C4-2B (cell line): ENCODE measurements at regions not wholly inside any gene's neighbourhood (a gene's known extent, or its start where the extent isn't known, plus 50 kb on each side); places are given as distances from the start of the nearest gene placed in this dataset.

ENCODE experiments used
- H3K27ac ChIP-seq: fragments of 450-650 bp; 2 replicates; pipeline ENCODE4 v1.5.1; 2017
- CTCF ChIP-seq: fragments of 450-650 bp; conservative IDR thresholded peaks from 2 replicates; pipeline ENCODE4 v1.5.1; 2017; ENCODE audit warnings: mild to moderate bottlenecking
- ZFX ChIP-seq: fragments of 450-650 bp; IDR thresholded peaks from 2 replicates; pipeline ENCODE4 v1.6.1; 2017

- TF ChIP-seq CTCF (no peak), ZFX (no peak)
- no peak overlapping the region for H3K27ac ChIP-seq
Measured at GRCh38 chr16:76175718-76176117, 101.5 kb upstream of the CNTNAP4 start.

DNA sequence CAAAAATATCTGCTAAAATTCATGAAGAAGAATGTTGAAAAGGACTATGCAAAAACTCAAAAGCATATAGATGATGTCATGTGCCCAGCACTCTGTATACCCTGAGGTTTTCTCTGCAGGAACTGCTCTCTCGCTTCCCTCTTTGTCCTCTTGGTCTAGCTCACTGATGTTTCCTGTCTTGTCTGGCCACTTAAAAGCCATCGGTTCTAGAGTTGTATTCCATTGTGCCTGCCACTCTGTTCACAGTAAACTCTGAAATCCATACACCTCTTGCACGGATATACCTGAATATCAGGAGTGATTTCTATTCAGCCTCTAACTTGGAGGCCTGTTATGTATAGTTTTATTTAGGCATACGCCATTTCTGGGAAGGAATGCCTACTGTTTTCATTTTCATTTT, 101.0 kb upstream of the CNTNAP4 start:
- TF ChIP-seq CTCF (no peak), ZFX (no peak)
- H3K27ac ChIP-seq = no peak overlapping the region

DNA sequence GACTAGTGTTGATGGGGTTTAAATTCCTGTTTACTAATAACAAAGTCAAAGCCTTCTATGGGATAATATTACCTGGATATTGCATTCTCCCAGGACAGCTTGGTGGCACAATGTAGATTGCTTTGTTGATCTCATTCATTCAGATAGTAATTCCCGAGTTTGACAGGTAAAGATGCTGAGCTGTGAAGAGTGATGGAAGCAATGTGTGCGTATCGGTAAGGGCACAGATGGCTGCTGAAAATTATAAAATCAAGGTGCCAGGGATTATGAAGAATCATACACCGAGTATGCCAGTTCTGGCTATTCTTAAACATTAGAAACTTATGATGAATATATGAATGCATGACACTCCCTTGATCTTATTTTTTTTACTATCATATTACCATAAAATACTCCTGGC, 100.6 kb upstream of the CNTNAP4 start:
- no peak overlapping the region for H3K27ac ChIP-seq
- no peak for TF ChIP-seq ZFX
- TF ChIP-seq CTCF = no peak

DNA sequence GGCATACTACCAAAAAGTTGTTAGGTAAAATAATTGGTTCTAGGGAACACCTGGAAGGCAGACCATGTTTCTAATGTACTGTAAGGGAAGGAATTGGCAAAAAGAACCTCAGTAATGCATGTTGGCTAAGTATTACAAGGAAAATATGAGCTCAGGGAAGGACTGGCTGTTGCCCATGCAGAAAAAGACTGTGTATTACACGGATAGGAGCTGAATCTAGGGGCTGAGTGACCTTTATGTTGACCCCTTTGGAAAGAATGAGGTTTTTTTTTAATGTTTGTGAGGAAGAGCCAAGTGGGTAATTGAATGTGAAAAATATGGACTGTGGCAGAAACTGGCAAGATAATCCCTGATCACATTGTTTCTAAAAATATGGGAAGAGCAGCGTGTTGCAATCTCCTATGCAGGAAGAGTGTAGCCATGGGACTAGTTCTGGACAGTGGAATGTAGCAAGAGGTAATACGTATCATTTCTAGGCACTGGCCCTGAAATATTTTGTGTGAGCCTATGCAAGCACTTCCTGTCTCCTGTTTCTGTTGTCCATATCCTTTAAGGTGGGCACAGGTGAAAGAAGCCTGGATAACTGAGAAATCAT, 95.1 kb upstream of the CNTNAP4 start:
- no peak for TF ChIP-seq ZFX
- no peak for TF ChIP-seq CTCF
- no peak overlapping the region for H3K27ac ChIP-seq

DNA sequence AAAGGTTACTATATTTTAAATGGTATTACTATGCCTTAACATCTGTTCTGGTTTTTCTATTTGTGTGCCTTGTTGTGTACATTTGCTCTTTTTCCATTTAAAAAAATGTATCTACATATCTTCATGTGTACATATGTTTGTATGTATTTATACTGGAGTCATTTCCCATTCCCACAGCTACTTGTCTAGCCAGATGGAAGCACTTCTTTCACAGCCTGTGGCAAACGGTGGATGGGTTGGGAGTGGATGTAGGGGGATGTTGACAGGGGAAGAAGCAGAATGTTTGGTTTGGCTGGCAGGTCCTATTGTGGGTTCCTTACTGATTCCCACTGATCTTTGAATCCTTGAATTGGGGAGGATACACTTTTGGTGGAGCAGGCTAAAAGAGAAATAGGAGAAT, 93.6 kb upstream of the CNTNAP4 start:
- TF ChIP-seq CTCF (no peak), ZFX (no peak)
- no peak overlapping the region for H3K27ac ChIP-seq

DNA sequence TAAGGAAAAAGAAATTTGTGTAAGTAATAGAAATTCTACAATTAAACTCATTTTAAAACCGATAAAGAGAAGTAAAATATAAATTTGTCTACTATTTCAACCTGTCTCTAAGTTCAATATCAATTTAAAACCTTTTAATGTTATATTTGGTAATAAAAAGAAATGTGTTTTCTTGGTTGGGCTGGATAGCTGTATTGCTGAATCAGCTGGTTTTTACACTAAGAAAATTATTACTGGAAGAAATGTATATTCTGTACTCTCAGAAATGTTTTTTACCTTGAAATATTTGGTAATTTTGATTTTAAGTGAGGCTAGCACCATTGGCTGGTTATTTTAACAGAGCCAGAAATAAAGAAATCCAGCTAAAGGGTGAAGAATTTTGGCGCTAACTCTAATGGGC, 87.1 kb upstream of the CNTNAP4 start:
- H3K27ac ChIP-seq = no peak overlapping the region
- no peak for TF ChIP-seq ZFX

DNA sequence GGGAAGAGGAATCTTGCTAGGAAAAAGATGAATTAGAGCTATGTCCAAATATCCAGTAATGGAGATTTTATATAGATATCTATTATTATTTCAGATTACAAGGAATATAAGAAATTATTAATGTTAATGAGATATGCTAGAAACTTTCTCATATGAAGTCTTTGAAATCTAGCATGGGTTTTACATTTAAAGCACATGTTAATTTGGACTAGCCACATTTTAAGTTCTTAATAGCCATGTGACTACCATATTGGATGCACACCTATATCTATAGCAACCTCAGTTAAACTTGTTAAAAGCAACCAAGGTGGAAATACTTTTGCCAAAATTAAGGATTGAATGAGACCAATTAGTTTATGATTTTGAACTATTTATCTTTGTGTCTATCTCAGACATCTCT, 86.7 kb upstream of the CNTNAP4 start:
- H3K27ac ChIP-seq = no peak overlapping the region
- no peak for TF ChIP-seq ZFX
- TF ChIP-seq CTCF = no peak

DNA sequence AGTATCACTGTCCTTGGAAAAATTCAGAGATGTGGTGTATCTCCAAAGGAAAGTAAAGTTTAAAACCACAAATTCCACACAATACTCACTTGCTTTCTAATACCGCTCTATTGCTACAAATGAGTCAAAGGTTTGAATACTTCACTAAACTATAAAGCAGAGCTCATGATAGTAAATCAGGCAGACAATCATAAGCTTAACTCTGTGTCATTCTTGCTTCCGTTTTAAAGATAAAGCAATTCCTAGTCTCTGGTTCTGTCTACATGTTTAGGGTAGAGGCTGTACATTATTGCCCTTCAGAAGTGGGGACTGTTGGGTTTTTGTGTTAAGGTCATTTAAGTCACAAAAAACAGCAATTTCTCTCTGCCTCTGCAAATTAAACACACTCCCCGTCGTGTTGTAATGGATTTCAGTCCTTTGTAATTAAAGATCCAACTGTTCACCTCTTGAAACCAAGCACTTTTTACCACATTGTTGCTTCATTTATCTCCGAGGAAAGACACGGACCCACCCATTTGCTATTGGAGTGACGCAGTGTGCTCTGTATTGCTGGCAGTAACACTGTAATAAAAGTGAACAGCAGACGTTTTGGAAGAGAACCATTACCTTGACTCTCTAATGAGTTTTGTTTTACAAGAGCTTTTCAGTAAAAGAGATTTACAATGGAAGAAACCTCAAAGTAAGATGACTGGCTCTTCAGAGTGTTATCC, 83.1 kb upstream of the CNTNAP4 start:
- H3K27ac ChIP-seq = no peak overlapping the region
- TF ChIP-seq ZFX = no peak
- no peak for TF ChIP-seq CTCF
